K562 (cell line): ENCODE measurements at regions not wholly inside any gene's neighbourhood (a gene's known extent, or its start where the extent isn't known, plus 50 kb on each side); places are given as distances from the start of the nearest gene placed in this dataset.

ENCODE experiments used
- ATAC-seq: fragments of 200-7000 bp; cut with Tn5 transposase; 3 replicates; pipeline ENCODE4 v1.9.1; 2020; ENCODE audit warnings: moderate library complexity
- BruUV-seq: library from RNA; stranded (reverse); fragments of 400-500 nt; replicated peaks from 2 replicates; lab custom pipeline; 2021; lab: Mats Ljungman, UMichigan
- CTCF ChIA-PET: fragments of 300-600 bp; formaldehyde crosslinking; extraction: SDS; loops from one replicate; lab custom pipeline; 2021; ENCODE audit warnings: low intra/inter-chr PET ratio; lab: Yijun Ruan, JAX
- POLR2A ChIA-PET: fragments of 300-600, 350-650 bp; sonication (Branson Sonifier 250); formaldehyde crosslinking; extraction: SDS; loops from one replicate; lab custom pipeline; 2021; ENCODE audit warnings: antibody characterized with exemption, inconsistent platforms; lab: Yijun Ruan, JAX
- DNase-seq, 4 experiments: peaks; one replicate each; pipeline versions ENCODE4 v3.0.0 to v3.0.0-alpha.2; 2011 to 2018; ENCODE audit warnings: low spot score in 3 of 4, mixed read lengths in 3 of 4; ENCODE audit errors: extremely low read depth in 1 of 4
- FAIRE-seq: peaks from 2 replicates; lab custom pipeline; 2011; peaks lifted over from hg19 to GRCh38; lab: Jason Lieb, UNC
- H2AFZ ChIP-seq: 2 replicates; pipeline ENCODE4 v1.6.0; 2011; ENCODE audit warnings: low read depth, low read length, control low read depth, inconsistent platforms
- H3K27ac ChIP-seq: fragments of 200-600 bp; 3 replicates; pipeline ENCODE4 v1.8.0; 2011; ENCODE audit warnings: low read depth, mild to moderate bottlenecking, control low read depth, inconsistent platforms, low read length, moderate library complexity, mixed read lengths; ENCODE audit errors: extremely low read depth
- H3K27me3 ChIP-seq, 2 experiments: fragments of 300-600 bp in 1 of 2; 2 replicates in 1 of 2; 3 replicates in 1 of 2; pipeline versions ENCODE4 v1.6.0 to v1.8.0; 2011; ENCODE audit warnings: inconsistent platforms in 2 of 2, low read length in 2 of 2, mild to moderate bottlenecking in 1 of 2, mixed read lengths in 1 of 2, moderate library complexity in 1 of 2; ENCODE audit not compliant: control insufficient read depth in 2 of 2, insufficient read depth in 2 of 2
- H3K36me3 ChIP-seq: fragments of 300-600 bp; 3 replicates; pipeline ENCODE4 v1.8.0; 2011; ENCODE audit warnings: mild to moderate bottlenecking, low read length, inconsistent platforms; ENCODE audit not compliant: control insufficient read depth, insufficient read depth
- H3K4me1 ChIP-seq, 2 experiments: fragments of 200-600 bp in 1 of 2; replicated peaks in 1 of 2; 2 replicates in 1 of 2; 3 replicates in 1 of 2; pipeline versions ENCODE4 v1.5.1 to v1.8.0; 2011; ENCODE audit warnings: inconsistent platforms in 2 of 2, low read length in 2 of 2, mild to moderate bottlenecking in 1 of 2, mixed read lengths in 1 of 2, moderate library complexity in 1 of 2; ENCODE audit not compliant: control insufficient read depth in 2 of 2, insufficient read depth in 2 of 2
- H3K4me2 ChIP-seq: 2 replicates; pipeline ENCODE4 v1.6.1; 2011; ENCODE audit warnings: low read length, control low read depth, inconsistent platforms, mixed read lengths; ENCODE audit not compliant: insufficient read depth
- H3K4me3 ChIP-seq: fragments of 200-600 bp; sonication (generic), shearing (Covaris generic); 2 replicates; pipeline ENCODE4 v1.5.1; 2016; ENCODE audit warnings: control low read depth, inconsistent platforms
- H3K79me2 ChIP-seq: fragments of 200-600 bp; 3 replicates; pipeline ENCODE4 v1.8.0; 2011; ENCODE audit warnings: low read length, inconsistent platforms; ENCODE audit not compliant: control insufficient read depth, insufficient read depth
- H3K9ac ChIP-seq, 2 experiments: 2 replicates each; pipeline versions ENCODE4 v1.6.0 to v1.6.1; 2011; ENCODE audit warnings: low read depth in 2 of 2, low read length in 2 of 2, control low read depth in 1 of 2, inconsistent platforms in 1 of 2, mild to moderate bottlenecking in 1 of 2, mixed read lengths in 1 of 2; ENCODE audit not compliant: insufficient read depth in 1 of 2
- H3K9me1 ChIP-seq: one replicate; pipeline ENCODE4 v1.6.0; 2011; ENCODE audit warnings: inconsistent platforms, mild to moderate bottlenecking, low read length, moderate library complexity; ENCODE audit not compliant: control insufficient read depth, insufficient read depth
- H3K9me3 ChIP-seq: replicated peaks from 2 replicates; pipeline ENCODE4 v1.5.1; 2011; ENCODE audit warnings: low read depth, low read length, inconsistent platforms; ENCODE audit not compliant: control insufficient read depth, insufficient read depth
- H4K20me1 ChIP-seq: replicated peaks from 2 replicates; pipeline ENCODE4 v1.6.1; 2011; ENCODE audit warnings: low read length, inconsistent platforms, mixed read lengths; ENCODE audit not compliant: control insufficient read depth, insufficient read depth
- CGGBP1 ChIP-seq: fragments of 250-450 bp; sonication (Bioruptor Pico); IDR thresholded peaks from 2 replicates; pipeline ENCODE4 v1.9.0; 2021; ENCODE audit warnings: mild to moderate bottlenecking
- MEF2A ChIP-seq: IDR thresholded peaks from 2 replicates; pipeline ENCODE4 v1.6.1; 2011; ENCODE audit warnings: low read depth, mild to moderate bottlenecking, low read length, moderate library complexity; ENCODE audit not compliant: control insufficient read depth
- MEIS2 ChIP-seq: fragments of 450-650 bp; IDR thresholded peaks from 2 replicates; pipeline ENCODE4 v1.6.1; 2014; ENCODE audit warnings: mild to moderate bottlenecking; ENCODE audit not compliant: partially characterized antibody
- NR4A1 ChIP-seq, 2 experiments: fragments of 250-450 bp in 1 of 2; fragments of 450-650 bp in 1 of 2; sonication (Bioruptor Pico) in 1 of 2; IDR thresholded peaks; 2 replicates each; pipeline versions ENCODE4 v1.4.0 to v1.6.1; 2016 to 2020; ENCODE audit warnings: mild to moderate bottlenecking in 2 of 2, missing compliant biosample characterization in 1 of 2, missing genetic modification characterization in 1 of 2, moderate library complexity in 1 of 2
- PHB ChIP-seq: fragments of 250-450 bp; sonication (Bioruptor Pico); IDR thresholded peaks from 2 replicates; pipeline ENCODE4 v1.5.0; 2021
- RFX1 ChIP-seq: fragments of 450-650 bp; IDR thresholded peaks from 2 replicates; pipeline ENCODE4 v1.6.1; 2016; ENCODE audit warnings: mild to moderate bottlenecking, moderate library complexity
- STAT5A ChIP-seq: IDR thresholded peaks from 2 replicates; pipeline ENCODE4 v1.6.1; 2012; ENCODE audit warnings: low read length, inconsistent platforms, borderline replicate concordance
- YY1 ChIP-seq, 3 experiments: IDR thresholded peaks; 2 replicates each; pipeline ENCODE4 v1.6.1; 2011; ENCODE audit warnings: low read length in 2 of 3, mild to moderate bottlenecking in 2 of 3, moderate library complexity in 2 of 3, borderline replicate concordance in 1 of 3, control low read depth in 1 of 3, low read depth in 1 of 3; ENCODE audit not compliant: insufficient read depth in 3 of 3, insufficient replicate concordance in 2 of 3, control insufficient read depth in 1 of 3, insufficient read length in 1 of 3; ENCODE audit errors: extremely low read depth in 1 of 3
- ZNF551 ChIP-seq: fragments of 250-450 bp; sonication (Bioruptor Pico); IDR thresholded peaks from 2 replicates; pipeline ENCODE4 v1.5.0; 2021; ENCODE audit warnings: mild to moderate bottlenecking, moderate library complexity
- WGBS: fragments of 100-300 bp; shearing (Covaris generic); methylation state at CpG from one replicate; pipeline ENCODE4 v1.1.6; 2016; ENCODE audit warnings: low coverage, mixed read lengths; ENCODE audit not compliant: insufficient coverage; ENCODE audit errors: missing lambda C conversion rate; 5-methylcytosine and 5-hydroxymethylcytosine counted together
- in situ Hi-C: fragments of 300-500 bp; cut with MboI; formaldehyde crosslinking; loops from 4 replicates; pipeline ENCODE4 v1.15.0; 2018; ENCODE audit warnings: inconsistent platforms, mixed read lengths
- intact Hi-C: fragments of 100-400 bp; cut with micrococcal nuclease; formaldehyde crosslinking; loops from 2 replicates; pipeline ENCODE4 v1.14.2; 2022
- TF ChIP-seq, protein P1 (sequence below): fragments of 250-450 bp; sonication (Bioruptor Pico); IDR thresholded peaks from 2 replicates; pipeline ENCODE4 v1.4.0; 2020
- TF ChIP-seq, protein P2 (sequence below): fragments of 250-450 bp; sonication (Bioruptor Pico); IDR thresholded peaks from 2 replicates; pipeline ENCODE4 v1.5.0; 2021

GRCh38 chr6:44665143-44665542 lies 277.6 kb downstream of the CDC5L start (continued):
- TF ChIP-seq CGGBP1 (CRISPR knock-in tag) = no peak
- TF ChIP-seq MEIS2 = no peak

- no peak overlapping the region for H3K4me3 ChIP-seq
- 2% methylated on average over 9 of the region's 9 CpGs for WGBS
- DNase-seq = no peak
- peaks cover 19 to 65% of the 10 kb centered on the region in 2 experiments for H3K27me3 ChIP-seq
- no peak overlapping the region for H3K9ac ChIP-seq
- H3K9me1 ChIP-seq = no peaks in the 10 kb centered on the region
- no peaks in the 10 kb centered on the region for H3K79me2 ChIP-seq
- no peaks in the 10 kb centered on the region for H3K4me1 ChIP-seq
- no peaks in the 10 kb centered on the region for H3K9me3 ChIP-seq
- 0 out of 2 replicates have a peak, but pooled peaks cover 4% of the 10 kb centered on the region for H4K20me1 ChIP-seq
- TF ChIP-seq RFX1 (no peak), ZNF551 (CRISPR knock-in tag) (no peak), MEF2A (no peak), STAT5A (no peak), PHB (CRISPR knock-in tag) (no peak), NR4A1 (CRISPR knock-in tag; IDR thresholded peaks at IDR 0.05) (no peak), NR4A1 (tag; IDR thresholded peaks at IDR 0.05) (no peak), YY1 (IDR thresholded peaks at IDR 0.05; ENCODE audit: borderline replicate concordance in 1 of 3, control insufficient read depth in 1 of 3, extremely low read depth in 1 of 3, insufficient read depth in 3 of 3, insufficient read length in 1 of 3, insufficient replicate concordance in 2 of 3, low read depth in 1 of 3, low read length in 2 of 3) (no peak)
- TF ChIP-seq, protein P1, sequence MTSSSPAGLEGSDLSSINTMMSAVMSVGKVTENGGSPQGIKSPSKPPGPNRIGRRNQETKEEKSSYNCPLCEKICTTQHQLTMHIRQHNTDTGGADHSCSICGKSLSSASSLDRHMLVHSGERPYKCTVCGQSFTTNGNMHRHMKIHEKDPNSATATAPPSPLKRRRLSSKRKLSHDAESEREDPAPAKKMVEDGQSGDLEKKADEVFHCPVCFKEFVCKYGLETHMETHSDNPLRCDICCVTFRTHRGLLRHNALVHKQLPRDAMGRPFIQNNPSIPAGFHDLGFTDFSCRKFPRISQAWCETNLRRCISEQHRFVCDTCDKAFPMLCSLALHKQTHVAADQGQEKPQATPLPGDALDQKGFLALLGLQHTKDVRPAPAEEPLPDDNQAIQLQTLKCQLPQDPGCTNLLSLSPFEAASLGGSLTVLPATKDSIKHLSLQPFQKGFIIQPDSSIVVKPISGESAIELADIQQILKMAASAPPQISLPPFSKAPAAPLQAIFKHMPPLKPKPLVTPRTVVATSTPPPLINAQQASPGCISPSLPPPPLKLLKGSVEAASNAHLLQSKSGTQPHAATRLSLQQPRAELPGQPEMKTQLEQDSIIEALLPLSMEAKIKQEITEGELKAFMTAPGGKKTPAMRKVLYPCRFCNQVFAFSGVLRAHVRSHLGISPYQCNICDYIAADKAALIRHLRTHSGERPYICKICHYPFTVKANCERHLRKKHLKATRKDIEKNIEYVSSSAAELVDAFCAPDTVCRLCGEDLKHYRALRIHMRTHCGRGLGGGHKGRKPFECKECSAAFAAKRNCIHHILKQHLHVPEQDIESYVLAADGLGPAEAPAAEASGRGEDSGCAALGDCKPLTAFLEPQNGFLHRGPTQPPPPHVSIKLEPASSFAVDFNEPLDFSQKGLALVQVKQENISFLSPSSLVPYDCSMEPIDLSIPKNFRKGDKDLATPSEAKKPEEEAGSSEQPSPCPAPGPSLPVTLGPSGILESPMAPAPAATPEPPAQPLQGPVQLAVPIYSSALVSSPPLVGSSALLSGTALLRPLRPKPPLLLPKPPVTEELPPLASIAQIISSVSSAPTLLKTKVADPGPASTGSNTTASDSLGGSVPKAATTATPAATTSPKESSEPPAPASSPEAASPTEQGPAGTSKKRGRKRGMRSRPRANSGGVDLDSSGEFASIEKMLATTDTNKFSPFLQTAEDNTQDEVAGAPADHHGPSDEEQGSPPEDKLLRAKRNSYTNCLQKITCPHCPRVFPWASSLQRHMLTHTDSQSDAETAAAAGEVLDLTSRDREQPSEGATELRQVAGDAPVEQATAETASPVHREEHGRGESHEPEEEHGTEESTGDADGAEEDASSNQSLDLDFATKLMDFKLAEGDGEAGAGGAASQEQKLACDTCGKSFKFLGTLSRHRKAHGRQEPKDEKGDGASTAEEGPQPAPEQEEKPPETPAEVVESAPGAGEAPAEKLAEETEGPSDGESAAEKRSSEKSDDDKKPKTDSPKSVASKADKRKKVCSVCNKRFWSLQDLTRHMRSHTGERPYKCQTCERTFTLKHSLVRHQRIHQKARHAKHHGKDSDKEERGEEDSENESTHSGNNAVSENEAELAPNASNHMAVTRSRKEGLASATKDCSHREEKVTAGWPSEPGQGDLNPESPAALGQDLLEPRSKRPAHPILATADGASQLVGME (CRISPR knock-in tag) = no peak
- TF ChIP-seq, protein P2, sequence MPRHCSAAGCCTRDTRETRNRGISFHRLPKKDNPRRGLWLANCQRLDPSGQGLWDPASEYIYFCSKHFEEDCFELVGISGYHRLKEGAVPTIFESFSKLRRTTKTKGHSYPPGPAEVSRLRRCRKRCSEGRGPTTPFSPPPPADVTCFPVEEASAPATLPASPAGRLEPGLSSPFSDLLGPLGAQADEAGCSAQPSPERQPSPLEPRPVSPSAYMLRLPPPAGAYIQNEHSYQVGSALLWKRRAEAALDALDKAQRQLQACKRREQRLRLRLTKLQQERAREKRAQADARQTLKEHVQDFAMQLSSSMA (CRISPR knock-in tag) = no peak
- no peak for ATAC-seq
- no TSS peak for BruUV-seq
- intact Hi-C loops (no loop called here), in situ Hi-C loops (loop anchor here (10.0 kb wide), 1 partner anchor 749 kb away; no protein-coding TSS in a partner anchor)
- no peak for FAIRE-seq
- CTCF ChIA-PET = no interaction called here
- no peak overlapping the region for H3K4me2 ChIP-seq
- no peak overlapping the region for H3K27ac ChIP-seq
- no peak overlapping the region for H2AFZ ChIP-seq
- H3K36me3 ChIP-seq = no peaks in the 10 kb centered on the region
- POLR2A ChIA-PET = interaction anchor here (0.7 kb wide), 1 partner anchor 1238 kb away, joined by 3 read pairs; no protein-coding TSS in a partner anchor
These were observed 278.2 kb downstream of the CDC5L start for GRCh38 chr6:44665683-44666082.
